DMS79 treated with DMSO at 0.1 percent for 48 hours (cell line): ENCODE measurements at regions not wholly inside any gene's neighbourhood (a gene's known extent, or its start where the extent isn't known, plus 50 kb on each side); places are given as distances from the start of the nearest gene placed in this dataset.

Experiments
- DNase-seq: peaks from one replicate; lab custom pipeline; 2025; lab: John Stamatoyannopoulos, UW

GRCh38 chr11:70675697-70676374 is 277.5 kb downstream of the CTTN start:
- peak; percentile 16 for DNase-seq

- no peak for DNase-seq
Observed at GRCh38 chr11:70677232-70677916, 279.0 kb downstream of the CTTN start.

GRCh38 chr11:70678931-70679900 is 280.9 kb downstream of the CTTN start:
- no peak for DNase-seq

DNA sequence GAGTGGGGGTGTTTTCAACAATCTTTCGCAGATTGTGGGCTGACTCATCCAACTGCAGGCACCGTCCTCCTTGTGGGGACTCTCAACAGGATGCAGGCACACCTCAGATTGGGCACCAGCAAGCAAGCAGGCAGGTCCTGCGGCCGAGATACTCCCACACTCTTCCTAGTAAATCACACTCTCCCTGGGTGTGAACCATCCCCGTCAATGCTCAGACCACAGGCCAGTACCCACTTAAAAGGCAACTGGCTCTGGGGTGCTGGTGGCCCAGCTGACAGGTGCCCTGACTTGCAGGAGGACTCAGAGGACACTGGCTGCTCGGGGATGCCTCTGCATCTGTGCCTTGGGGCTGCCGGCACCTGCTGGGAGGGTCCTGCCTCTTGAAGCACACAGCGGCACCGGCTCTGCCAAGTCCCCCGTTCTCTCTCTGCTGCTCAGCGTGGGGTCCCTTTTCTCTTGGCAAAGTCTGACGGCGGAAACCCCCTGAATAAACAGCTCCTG is 282.5 kb downstream of the CTTN start:
- peak; percentile 10 for DNase-seq

GRCh38 chr11:70682056-70682455 is 283.7 kb downstream of the CTTN start:
- DNase-seq, result no peak

GRCh38 chr11:70682760-70683159 is 284.4 kb downstream of the CTTN start:
- DNase-seq, result no peak

- no peak for DNase-seq
Observed at GRCh38 chr11:70687716-70688115, 289.4 kb downstream of the CTTN start.

DNA sequence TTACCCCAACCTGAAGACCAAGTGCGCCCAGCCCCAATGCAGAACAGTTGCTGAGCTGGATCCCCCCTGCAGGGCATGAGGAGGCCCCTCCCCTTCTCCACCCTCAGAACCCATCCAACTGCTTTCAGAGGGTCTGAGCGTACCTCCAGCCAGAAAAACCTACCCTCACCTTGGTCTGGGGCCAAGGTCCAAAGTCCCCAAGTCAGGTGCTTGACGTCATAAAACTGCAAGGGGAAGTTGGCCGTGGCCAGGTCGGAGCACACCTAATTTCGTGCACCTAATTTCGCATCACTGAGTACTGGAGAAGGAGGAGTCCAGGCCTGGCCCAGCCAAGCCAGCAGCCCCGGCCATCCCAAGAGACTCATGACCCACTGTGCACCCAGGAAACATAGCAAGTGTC is 289.8 kb downstream of the CTTN start:
- no peak for DNase-seq

GRCh38 chr11:70689764-70690163 is 291.4 kb downstream of the CTTN start:
- DNase-seq, result no peak

DNA sequence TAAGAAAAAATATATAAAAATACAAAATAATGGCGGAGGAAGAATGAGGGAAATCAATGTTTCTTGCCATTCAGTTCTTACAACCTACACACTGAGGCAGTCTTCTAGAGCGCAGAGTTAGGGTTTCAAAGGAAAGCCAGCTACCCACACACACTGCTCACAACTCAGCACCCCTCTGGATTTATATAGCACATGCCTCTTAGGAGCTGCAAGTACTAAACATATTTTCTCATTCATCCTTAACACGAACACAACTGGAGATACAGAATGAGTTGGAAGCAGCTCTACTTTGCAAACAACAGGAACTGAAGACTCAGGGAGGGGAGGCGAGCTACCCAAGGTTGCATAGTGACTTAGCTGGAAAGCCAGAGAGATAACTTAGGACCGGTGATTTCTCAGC is 293.8 kb downstream of the CTTN start:
- no peak for DNase-seq

DNA sequence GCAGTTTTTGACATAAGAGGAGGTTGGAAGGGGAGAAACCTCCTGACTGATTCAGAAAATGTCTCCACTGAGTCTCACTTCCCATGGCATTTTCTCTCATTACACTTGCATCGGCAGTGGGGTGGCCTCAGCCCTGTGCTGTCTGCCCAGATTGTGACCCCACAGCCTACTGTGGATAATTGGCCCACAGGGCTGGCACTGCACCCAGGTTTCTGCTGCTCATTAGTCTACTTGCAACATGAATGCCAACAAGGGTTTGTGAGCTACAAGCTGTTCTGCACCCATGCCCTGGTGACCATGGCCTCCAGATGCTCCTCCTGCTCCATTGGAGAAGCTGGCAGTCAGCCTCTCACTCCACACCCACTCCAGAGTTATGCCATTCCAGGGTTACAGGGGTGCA is 296.0 kb downstream of the CTTN start:
- no peak for DNase-seq

- no peak for DNase-seq
Observed at GRCh38 chr11:70695086-70695960, 297.0 kb downstream of the CTTN start.

- DNase-seq, result no peak
Observed at GRCh38 chr11:70696076-70696475, 297.7 kb downstream of the CTTN start.

DNA sequence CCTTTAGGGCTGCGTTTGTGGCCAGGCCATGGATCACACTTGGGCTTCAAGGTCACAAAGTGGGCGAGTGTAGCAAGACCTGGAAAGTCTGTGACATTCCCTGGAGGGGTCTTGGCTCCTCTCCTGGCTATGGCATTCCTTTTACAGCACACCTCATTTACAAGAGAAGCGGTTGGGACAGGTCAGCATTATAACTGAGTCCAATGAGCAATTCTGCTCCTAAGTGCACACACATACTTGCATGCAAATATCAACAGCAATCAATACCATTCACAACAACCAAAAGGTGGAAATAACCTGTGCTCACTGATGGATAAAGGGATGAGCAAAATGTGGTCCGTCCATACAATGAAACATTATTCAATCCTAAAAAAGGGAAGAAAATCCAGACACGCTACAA is 298.2 kb downstream of the CTTN start:
- no peak for DNase-seq

GRCh38 chr11:70697701-70698100 is 299.4 kb downstream of the CTTN start:
- DNase-seq, result no peak

- no peak for DNase-seq
Observed at GRCh38 chr11:70698871-70699270, 300.5 kb downstream of the CTTN start.

GRCh38 chr11:70699294-70700221 is 301.2 kb downstream of the CTTN start:
- no peak for DNase-seq

DNA sequence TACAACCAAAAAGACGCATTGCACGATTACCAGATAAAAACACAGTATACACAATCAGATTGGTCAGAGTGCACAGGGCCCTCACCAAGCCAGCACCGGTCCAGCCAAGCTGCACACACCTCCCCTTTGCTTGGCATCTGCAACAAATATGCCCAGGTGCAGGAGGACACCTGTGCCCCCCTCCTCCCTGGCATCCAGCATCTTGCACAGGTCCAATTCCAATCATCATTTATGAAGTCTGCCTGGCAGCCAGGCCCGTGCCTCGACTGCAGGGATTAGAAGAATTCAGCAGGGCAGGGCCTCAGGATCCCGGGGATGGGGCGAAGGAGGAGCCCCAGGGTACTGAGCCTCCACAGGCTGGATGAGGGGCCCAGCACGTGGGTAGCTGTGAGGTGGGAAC is 302.1 kb downstream of the CTTN start:
- DNase-seq, result no peak

DNA sequence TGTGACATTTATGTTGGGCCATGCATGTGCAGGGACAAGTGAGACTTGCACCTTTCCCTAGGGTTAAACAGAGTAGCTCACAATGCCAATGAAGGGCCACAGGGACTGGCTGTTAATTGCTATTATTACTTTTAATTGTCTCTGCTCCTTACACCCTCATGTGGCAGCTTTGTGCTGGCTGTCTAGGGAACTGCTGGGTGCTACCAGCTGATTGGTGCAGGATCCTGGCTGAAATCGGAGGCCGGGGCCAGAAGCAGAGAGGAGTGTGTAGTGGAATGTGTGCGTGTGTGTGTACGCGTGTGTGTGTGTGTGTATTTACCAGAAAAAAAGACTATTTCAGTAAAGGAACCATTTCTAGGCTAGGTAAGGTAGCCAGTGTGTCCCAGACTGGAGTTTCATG is 302.5 kb downstream of the CTTN start:
- no peak for DNase-seq

DNA sequence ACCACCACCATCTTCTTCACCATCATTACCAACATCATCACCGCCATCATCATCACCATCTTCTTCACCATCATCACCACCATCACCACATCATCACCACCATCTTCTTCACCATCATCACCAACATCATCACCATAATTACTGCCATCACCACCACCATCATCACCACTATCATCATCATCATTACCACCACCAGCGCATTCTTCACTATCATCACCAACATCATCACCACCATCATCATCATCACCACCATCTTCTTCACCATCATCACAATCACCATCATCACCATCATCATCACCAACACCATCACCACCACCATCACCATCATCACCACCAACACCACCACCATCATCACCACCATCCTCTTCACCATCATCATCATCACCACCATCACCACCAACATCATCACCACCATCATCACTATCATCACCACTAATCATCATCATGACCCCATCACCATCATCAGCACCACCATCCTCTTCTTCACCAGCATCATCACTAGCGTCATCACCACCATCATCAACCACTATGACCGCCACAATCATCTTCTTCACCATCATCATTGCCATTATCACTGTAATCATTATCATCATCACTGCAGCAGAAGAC is 303.8 kb downstream of the CTTN start:
- no peak for DNase-seq
